H54 (cell line): ENCODE measurements at regions not wholly inside any gene's neighbourhood (a gene's known extent, or its start where the extent isn't known, plus 50 kb on each side); places are given as distances from the start of the nearest gene placed in this dataset.
A peak's percentile ranks its signal among the peaks of the same experiment; 100 is the strongest.

Experiments
- DNase-seq: peaks from one replicate; pipeline ENCODE4 v3.0.0; 2011; ENCODE audit warnings: low spot score, mixed read lengths; ENCODE audit not compliant: insufficient read length
- FAIRE-seq: peaks from 3 replicates; lab custom pipeline; 2011; peaks lifted over from hg19 to GRCh38; lab: Jason Lieb, UNC
- POLR2A ChIP-seq: IDR thresholded peaks from 2 replicates; pipeline ENCODE4 v1.6.1; 2011; ENCODE audit warnings: low read depth, mild to moderate bottlenecking, low read length

DNA sequence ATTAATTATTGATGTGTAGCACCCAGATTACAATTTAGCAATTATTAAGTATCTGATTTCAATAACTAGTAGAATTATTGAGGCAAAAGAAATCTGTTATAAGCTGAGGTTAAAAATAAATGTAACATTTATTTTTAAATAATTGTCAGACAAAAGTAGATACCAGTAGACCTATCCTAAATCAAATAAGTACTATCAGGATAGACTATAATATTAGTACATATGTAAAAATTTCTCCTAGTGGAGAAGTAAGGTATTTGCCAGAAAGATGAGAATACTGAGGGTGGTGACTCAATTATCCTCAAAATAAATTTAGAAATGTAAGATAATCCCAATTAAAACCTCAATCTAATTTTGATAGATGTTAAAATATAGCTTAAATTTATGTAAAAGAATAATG is 377.8 kb upstream of the CHRM3 start:
- DNase-seq (no peak), FAIRE-seq (no peak)
- no peak for TF ChIP-seq POLR2A

DNA sequence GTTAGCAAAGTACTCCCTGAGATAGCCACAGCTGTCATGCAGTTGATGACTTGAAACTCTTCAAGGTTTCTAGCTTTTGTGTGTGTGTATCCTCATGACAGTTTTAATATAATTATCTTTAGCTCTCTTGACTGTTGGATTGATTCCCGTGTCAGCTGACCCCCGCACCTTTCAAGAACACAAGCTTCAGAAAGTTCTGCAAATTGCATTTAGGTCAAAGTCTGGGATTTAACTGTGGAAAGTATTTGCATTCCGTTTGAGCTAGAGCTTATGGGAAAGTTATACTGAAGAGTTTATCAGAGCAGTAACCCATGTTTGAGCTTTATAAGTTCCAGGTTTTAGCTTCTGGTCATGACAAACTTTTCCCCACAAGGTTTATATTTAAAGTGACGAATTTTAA is 380.1 kb upstream of the CHRM3 start:
- no peak for FAIRE-seq
- TF ChIP-seq POLR2A = no peak
- DNase-seq = no peak

DNA sequence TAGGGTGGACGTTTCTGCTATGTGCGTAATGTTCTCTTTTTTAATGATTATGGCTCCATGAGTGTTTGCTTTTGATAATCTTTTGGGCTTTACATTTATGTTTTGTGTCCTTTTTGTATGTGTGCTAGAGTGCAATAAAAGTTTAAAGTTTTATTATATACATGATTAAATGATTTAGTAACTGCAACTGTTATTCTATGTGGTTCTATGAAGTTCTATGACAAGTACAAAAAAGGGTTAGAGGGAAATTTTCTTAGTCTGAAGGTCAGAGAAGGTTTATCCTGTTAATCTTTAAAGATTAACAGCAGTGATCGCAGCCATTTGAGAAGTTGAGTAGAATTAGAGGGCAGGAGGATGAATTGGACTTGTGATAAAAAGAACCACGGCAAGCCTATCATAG is 386.4 kb upstream of the CHRM3 start:
- DNase-seq (no peak), FAIRE-seq (no peak)
- no peak for TF ChIP-seq POLR2A

- TF ChIP-seq POLR2A = no peak
- DNase-seq (no peak), FAIRE-seq (no peak)
These were observed 387.8 kb upstream of the CHRM3 start for GRCh38 chr1:238998577-238998976.

DNA sequence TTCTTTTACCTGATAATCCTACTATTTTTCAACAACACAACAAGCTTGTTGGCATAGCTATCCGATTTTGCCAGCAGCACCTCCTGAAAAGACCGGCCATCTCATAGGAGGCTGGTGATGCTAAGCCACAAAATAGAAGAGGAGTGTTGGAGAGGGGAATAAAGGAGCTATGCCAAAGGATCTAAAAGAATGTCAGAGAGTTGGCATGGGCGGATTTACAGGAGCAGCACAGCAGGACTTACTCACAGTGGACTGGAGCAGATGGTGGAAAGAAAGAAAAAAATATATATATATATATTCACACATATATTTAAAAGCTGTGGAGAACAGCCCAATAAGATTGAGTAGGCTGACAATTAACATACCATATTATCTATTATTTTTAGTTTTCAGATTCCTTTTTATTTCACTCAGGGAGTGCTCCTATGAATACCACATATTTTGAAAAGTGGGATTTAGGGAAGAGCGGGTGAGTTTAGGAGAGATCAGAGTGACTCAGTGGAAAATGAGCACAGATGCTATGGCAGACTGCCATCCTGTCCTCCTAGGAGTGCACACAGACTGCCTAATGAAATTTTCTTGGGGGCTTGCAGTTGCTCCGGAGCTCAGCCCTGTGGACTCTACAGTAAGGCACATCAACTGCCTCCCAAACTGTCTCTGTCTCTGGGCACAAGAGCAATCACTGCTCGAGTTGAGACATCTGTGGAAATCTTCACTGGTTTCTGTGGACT is 394.4 kb upstream of the CHRM3 start:
- TF ChIP-seq POLR2A = no peak
- FAIRE-seq (no peak), DNase-seq (no peak)

DNA sequence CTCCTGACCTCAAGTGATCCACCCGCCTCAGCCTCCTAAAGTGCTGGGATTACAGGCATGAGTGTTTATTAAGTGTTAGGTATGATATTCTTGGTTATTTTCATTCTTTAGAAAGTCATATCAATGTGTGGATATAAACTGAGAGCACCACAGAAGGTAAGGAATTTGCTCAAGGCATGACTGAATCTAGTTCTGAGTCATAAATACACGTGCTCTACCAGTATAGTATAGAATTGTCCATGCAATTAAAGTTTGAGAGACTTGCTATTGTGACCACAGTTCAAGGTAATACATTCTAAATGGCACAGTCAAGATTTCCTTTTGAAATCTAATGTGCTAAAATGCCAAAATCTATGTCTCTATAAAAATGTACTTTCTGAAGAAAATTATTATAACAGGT is 401.1 kb upstream of the CHRM3 start:
- FAIRE-seq = no peak
- TF ChIP-seq POLR2A = no peak

GRCh38 chr1:238982736-238983135 is 403.6 kb upstream of the CHRM3 start:
- no peak for TF ChIP-seq POLR2A
- FAIRE-seq (no peak), DNase-seq (no peak)

More for the DNA sequence above, 401.1 kb upstream of the CHRM3 start:
- no peak for DNase-seq

GRCh38 chr1:238981317-238981933 is 404.9 kb upstream of the CHRM3 start:
- no peak for TF ChIP-seq POLR2A
- FAIRE-seq = no peak

DNA sequence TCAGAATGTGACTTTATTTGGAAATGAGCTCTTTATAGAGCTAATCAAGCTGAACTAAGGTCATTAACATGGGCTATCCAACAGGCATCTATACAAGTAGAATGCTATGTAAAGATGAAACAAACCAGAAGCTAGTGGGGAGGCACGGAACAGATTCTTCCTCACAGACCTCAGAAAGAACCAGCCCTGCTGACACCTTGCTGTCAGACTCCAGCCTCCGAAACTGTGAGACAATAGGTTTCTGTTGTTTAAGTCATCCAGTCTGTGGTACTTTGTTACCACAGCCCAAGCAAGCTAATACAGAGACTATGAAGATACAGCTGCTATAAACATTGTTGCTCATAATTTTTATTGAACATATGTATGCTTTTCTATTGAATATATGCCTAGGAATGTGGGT is 406.3 kb upstream of the CHRM3 start:
- no peak for TF ChIP-seq POLR2A
- FAIRE-seq (no peak), DNase-seq (no peak)

More at GRCh38 chr1:238981317-238981933, 404.9 kb upstream of the CHRM3 start:
- no peak for DNase-seq

GRCh38 chr1:238964631-238965030 is 421.7 kb upstream of the CHRM3 start:
- TF ChIP-seq POLR2A = no peak
- FAIRE-seq = no peak
- no peak for DNase-seq

DNA sequence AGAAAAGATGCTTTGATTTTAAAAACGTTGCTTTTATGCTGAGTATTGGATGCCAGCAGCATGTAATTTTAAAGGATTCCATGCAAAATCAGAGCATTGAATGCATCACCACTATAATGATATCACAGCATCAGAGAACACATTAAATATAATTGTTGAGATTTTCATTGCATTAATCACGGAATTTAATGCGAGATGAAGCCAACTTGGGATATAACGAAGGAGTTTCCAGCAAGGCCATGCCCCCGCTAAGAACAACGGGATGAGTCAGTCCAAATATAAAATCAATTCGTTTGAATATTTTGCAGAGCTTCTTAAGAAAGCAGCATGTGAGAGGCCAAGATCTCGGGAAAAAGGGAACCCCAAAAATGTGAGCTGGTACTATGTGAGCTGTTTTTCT is 423.4 kb upstream of the CHRM3 start:
- FAIRE-seq = no peak
- no peak for TF ChIP-seq POLR2A
- no peak for DNase-seq

DNA sequence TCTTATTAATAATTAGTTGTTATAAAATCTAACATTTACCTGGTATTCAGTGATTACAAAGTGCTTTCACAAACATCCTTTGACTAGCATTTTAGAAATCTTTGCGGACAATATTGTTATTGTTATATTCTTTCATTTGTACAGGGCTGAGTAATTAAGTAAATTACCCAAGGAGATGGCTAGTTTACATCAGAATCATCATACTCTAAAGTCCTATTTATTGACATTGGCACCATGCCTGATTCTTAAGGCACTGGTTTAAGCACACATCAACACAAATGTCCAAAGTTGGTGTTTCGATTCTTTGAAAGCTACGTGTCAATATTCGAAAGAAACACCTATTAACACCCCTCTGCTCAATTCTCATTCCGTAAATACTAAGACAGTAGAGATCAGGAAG is 424.6 kb upstream of the CHRM3 start:
- TF ChIP-seq POLR2A = no peak
- FAIRE-seq = no peak
- no peak for DNase-seq

GRCh38 chr1:238960071-238960470 is 426.3 kb upstream of the CHRM3 start:
- TF ChIP-seq POLR2A = no peak
- FAIRE-seq (peak; percentile 89), DNase-seq (peak; percentile 9)

DNA sequence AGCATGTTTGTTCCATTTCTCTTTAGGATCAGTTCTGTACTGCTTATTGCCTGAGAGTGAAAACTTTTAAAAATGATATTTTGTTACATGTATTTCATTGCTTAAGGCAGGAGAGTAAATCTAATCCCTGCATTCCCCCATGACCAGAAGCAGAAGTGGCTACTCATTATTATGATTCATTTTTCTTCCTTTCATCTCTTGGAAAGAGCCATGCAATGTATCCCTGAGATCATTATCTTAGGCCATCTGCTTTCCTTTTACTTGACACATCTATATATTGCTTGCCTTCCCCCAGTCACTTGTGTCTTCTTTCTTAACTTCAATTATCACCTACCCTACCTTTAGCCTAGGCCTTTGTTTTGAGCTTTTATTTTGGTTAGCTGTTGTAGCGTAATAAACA is 430.4 kb upstream of the CHRM3 start:
- FAIRE-seq (no peak), DNase-seq (no peak)
- TF ChIP-seq POLR2A = no peak

GRCh38 chr1:238954865-238955264 is 431.5 kb upstream of the CHRM3 start:
- DNase-seq (no peak), FAIRE-seq (no peak)
- no peak for TF ChIP-seq POLR2A
